Heart right ventricle (tissue), 16 donors: ENCODE measurements at regions not wholly inside any gene's neighbourhood (a gene's known extent, or its start where the extent isn't known, plus 50 kb on each side); places are given as distances from the start of the nearest gene placed in this dataset.

Experiments
- ATAC-seq, 8 donors: fragments of 200-7000 bp; cut with Tn5 transposase; one replicate each; pipeline ENCODE4 v1.9.1; 2020; ENCODE audit warnings: mild to moderate bottlenecking in 8 of 8, moderate library complexity in 8 of 8, moderate number of reproducible peaks in 1 of 8
- DNase-seq, 2 donors: peaks; one replicate each; pipeline ENCODE4 v3.0.0-alpha.2; 2020
- H3K27ac ChIP-seq, 10 donors: fragments of 200-600 bp; sonication (generic) in 2 of 10; one replicate each; pipeline versions ENCODE4 v1.5.0 to v1.8.0; 2020 to 2022; ENCODE audit warnings: mild to moderate bottlenecking in 3 of 10
- H3K27me3 ChIP-seq, 7 donors: fragments of 200-600 bp; one replicate each; pipeline ENCODE4 v1.8.0; 2021 to 2022; ENCODE audit warnings: mild to moderate bottlenecking in 2 of 7
- H3K36me3 ChIP-seq, 9 donors: fragments of 200-600 bp; sonication (generic) in 1 of 9; one replicate each; pipeline versions ENCODE4 v1.5.0 to v1.8.0; 2020 to 2022; ENCODE audit warnings: mild to moderate bottlenecking in 2 of 9
- H3K4me1 ChIP-seq, 9 donors: fragments of 200-600 bp; sonication (generic) in 1 of 9; one replicate each; pipeline versions ENCODE4 v1.5.0 to v1.8.0; 2020 to 2022; ENCODE audit warnings: mild to moderate bottlenecking in 4 of 9
- H3K4me3 ChIP-seq, 10 donors: fragments of 200-600 bp; sonication (generic) in 2 of 10; one replicate each; pipeline versions ENCODE4 v1.5.0 to v1.8.0; 2020 to 2022; ENCODE audit warnings: mild to moderate bottlenecking in 7 of 10, moderate library complexity in 2 of 10
- H3K9me3 ChIP-seq, 11 donors: fragments of 200-600 bp in 10 of 11; sonication (generic) in 2 of 11; one replicate each; pipeline versions ENCODE4 v1.5.0 to v1.8.0; 2013 to 2022; ENCODE audit warnings: mild to moderate bottlenecking in 2 of 11, control low read depth in 1 of 11, moderate library complexity in 1 of 11
- CTCF ChIP-seq, 9 donors: fragments of 200-600 bp; sonication (generic) in 2 of 9; IDR thresholded peaks; one replicate each; pipeline versions ENCODE4 v1.5.0 to v1.8.0; 2021 to 2022; ENCODE audit warnings: antibody characterized with exemption in 9 of 9, mild to moderate bottlenecking in 5 of 9, moderate library complexity in 1 of 9
- WGBS, 2 donors: extraction: QIAGEN DNeasy Blood & Tissue Kit; methylation state at CpG; one replicate each; pipeline ENCODE4 v1.1.7; 2013; ENCODE audit warnings: inconsistent platforms in 1 of 2; 5-methylcytosine and 5-hydroxymethylcytosine counted together
- intact Hi-C, 10 donors: fragments of 100-400 bp; cut with DNase I; formaldehyde crosslinking; loops; one replicate each; pipeline versions ENCODE4 v1.11.1 to v1.14.2; 2022
- donor health status: Arrhythmogenic right ventricular cardiomyopathy.
- donor health status: ischemic (EF 13 %, LVEDD 7.1; RV severe dilation, severe dysfunction).
- donor health status: healthy with polysubstance abuse.
- donor health status: DM: no; HTN: yes; CAD: no.
- donor health status: DM: no; HTN: no; CAD: no.
- donor health status: ischemic (EF 25% LVEDD 6.9; RV normal size, moderate dysfunction).
- donor health status: ischemic (EF 25% LVEDD 5.7; RV mildly dilated, moderate dysfunction).
- donor health status: healthy.
- donor health status: DM: yes; HTN: yes; CAD: no.
- donor health status: Ischemic cardiomyopathy.
- donor health status: ischemic (EF 35%, LVEDD 5.7; RV mildly dilated, moderate dysfunction).
- donor health status: nonischemic (EF 11% LVEDD 7.7; RV severe dilation, severe dysfunction).
- donor health status: DM: yes; HTN: yes; CAD: no.
- donor health status: PGD.
- donor health status: ischemic (EF 29% LVEDD 5.4; RV normal size, mild dysfunction).
- donor health status: nonischemic (EF 23%, LVEDD 6.1; RV moderate dilation, normal function).

- WGBS, 2 donors: 87 to 89% methylated on average over 4 of the region's 4 CpGs
- intact Hi-C loops: no loop called here
Measured at GRCh38 chr6:138716971-138717665, 56.5 kb upstream of the CCDC28A start.

GRCh38 chr6:138719011-138719635 is 54.4 kb upstream of the CCDC28A start:
- peaks cover 0 to 30% (median 7%) of the 10 kb centered on the region in 9 donors for H3K4me1 ChIP-seq
- no peak for DNase-seq
- intact Hi-C loops: no loop called here
- H3K4me3 ChIP-seq: no peak overlapping the region
- ATAC-seq: peak in 6 of 8 donors; percentile 31 to 74 (median 50)
- no peak for TF ChIP-seq CTCF (IDR thresholded peaks at IDR 0.05)
- H3K27me3 ChIP-seq: no peaks in the 10 kb centered on the region
- H3K36me3 ChIP-seq: no peaks in the 10 kb centered on the region
- peaks cover 0 to 14% (median 4%) of the 10 kb centered on the region in 11 donors for H3K9me3 ChIP-seq
- WGBS, 2 donors: 56 to 68% methylated on average over 3 of the region's 3 CpGs
- H3K27ac ChIP-seq: peak overlapping the region in 8 of 10 donors; percentile 5 to 66 (median 34)

More at GRCh38 chr6:138716971-138717665, 56.5 kb upstream of the CCDC28A start:
- TF ChIP-seq CTCF (IDR thresholded peaks at IDR 0.05): no peak
- ATAC-seq (no peak), DNase-seq (no peak)
- peaks cover 0 to 3% (median 0%) of the 10 kb centered on the region in 7 donors for H3K27me3 ChIP-seq
- H3K9me3 ChIP-seq: peaks cover 0 to 24% (median 4%) of the 10 kb centered on the region in 11 donors
- H3K27ac ChIP-seq: no peak overlapping the region
- H3K4me1 ChIP-seq: peaks cover 0 to 14% (median 3%) of the 10 kb centered on the region in 9 donors
- no peak overlapping the region for H3K4me3 ChIP-seq
- H3K36me3 ChIP-seq: no peaks in the 10 kb centered on the region

GRCh38 chr6:138719744-138720143 is 53.8 kb upstream of the CCDC28A start:
- Histone ChIP-seq H3K4me1 (peaks cover 0 to 36% (median 12%) of the 10 kb centered on the region in 9 donors), H3K36me3 (no peaks in the 10 kb centered on the region), H3K9me3 (peaks cover 0 to 8% (median 0%) of the 10 kb centered on the region in 11 donors), H3K27ac (peak overlapping the region in 7 of 10 donors; percentile 5 to 64 (median 32)), H3K27me3 (no peaks in the 10 kb centered on the region), H3K4me3 (no peak overlapping the region)
- DNase-seq (no peak), ATAC-seq (no peak)
- no peak for TF ChIP-seq CTCF (IDR thresholded peaks at IDR 0.05)
- 60 to 87% methylated on average over 1 of the region's 1 CpG for WGBS, 2 donors
- intact Hi-C loops: no loop called here

GRCh38 chr6:138722425-138723371 is 50.9 kb upstream of the CCDC28A start:
- intact Hi-C loops: no loop called here
- DNase-seq: no peak
- no peak for TF ChIP-seq CTCF (IDR thresholded peaks at IDR 0.05)
- Histone ChIP-seq H3K4me1 (peaks cover 0 to 36% (median 12%) of the 10 kb centered on the region in 9 donors), H3K36me3 (no peaks in the 10 kb centered on the region), H3K27ac (no peak overlapping the region), H3K27me3 (no peaks in the 10 kb centered on the region), H3K4me3 (no peak overlapping the region), H3K9me3 (no peaks in the 10 kb centered on the region)
- WGBS, 2 donors: 69 to 75% methylated on average over 4 of the region's 4 CpGs
- ATAC-seq: peak in 1 of 8 donors; percentile 42
